GM18505 (cell line): ENCODE measurements at regions not wholly inside any gene's neighbourhood (a gene's known extent, or its start where the extent isn't known, plus 50 kb on each side); places are given as distances from the start of the nearest gene placed in this dataset.
"Not testable (repeated sequence)": the region's sequence is repeated elsewhere in the genome, so short reads cannot be mapped to it uniquely, and the experiment has no call there.

Experiments
- ATAC-seq: cut with Tn5 transposase; IDR thresholded peaks from one replicate; pipeline ENCODE4 v1.9.1; 2021; ENCODE audit not compliant: unreplicated experiment
- POLR2A ChIP-seq: IDR thresholded peaks from 4 replicates; pipeline ENCODE4 v1.6.1; 2011; ENCODE audit warnings: borderline replicate concordance; ENCODE audit not compliant: insufficient read depth, insufficient read length; ENCODE audit errors: extremely low read depth

- no peak for ATAC-seq
- TF ChIP-seq POLR2A, result no peak
Observed at GRCh38 chr20:4472906-4473305, 213.3 kb upstream of the PRNP start.

DNA sequence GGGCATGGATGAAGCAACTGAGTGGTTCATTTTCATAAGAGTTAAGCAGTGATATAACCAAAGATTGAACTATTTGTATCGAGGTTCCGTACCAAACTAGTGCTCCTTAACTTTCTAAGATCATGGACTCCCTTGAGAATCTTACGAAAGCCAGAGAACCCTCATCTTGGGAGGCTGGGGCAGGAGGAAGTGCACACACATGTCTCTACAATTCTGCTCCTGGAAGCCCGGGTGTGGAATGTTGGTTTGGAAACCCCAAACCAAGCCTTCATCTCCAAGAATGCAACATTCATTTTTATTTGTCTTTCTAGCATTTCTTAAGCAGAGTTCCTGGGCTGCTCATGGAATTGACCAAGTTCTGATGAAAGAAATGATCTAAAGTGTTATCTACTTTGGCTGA, 215.0 kb upstream of the PRNP start:
- no peak for TF ChIP-seq POLR2A
- ATAC-seq, result no peak

GRCh38 chr20:4470375-4470774, 215.9 kb upstream of the PRNP start:
- ATAC-seq, result no peak
- no peak for TF ChIP-seq POLR2A

GRCh38 chr20:4469910-4470309, 216.3 kb upstream of the PRNP start:
- no peak for TF ChIP-seq POLR2A
- no peak for ATAC-seq

GRCh38 chr20:4468114-4468513, 218.1 kb upstream of the PRNP start:
- no peak for TF ChIP-seq POLR2A
- ATAC-seq, result no peak

DNA sequence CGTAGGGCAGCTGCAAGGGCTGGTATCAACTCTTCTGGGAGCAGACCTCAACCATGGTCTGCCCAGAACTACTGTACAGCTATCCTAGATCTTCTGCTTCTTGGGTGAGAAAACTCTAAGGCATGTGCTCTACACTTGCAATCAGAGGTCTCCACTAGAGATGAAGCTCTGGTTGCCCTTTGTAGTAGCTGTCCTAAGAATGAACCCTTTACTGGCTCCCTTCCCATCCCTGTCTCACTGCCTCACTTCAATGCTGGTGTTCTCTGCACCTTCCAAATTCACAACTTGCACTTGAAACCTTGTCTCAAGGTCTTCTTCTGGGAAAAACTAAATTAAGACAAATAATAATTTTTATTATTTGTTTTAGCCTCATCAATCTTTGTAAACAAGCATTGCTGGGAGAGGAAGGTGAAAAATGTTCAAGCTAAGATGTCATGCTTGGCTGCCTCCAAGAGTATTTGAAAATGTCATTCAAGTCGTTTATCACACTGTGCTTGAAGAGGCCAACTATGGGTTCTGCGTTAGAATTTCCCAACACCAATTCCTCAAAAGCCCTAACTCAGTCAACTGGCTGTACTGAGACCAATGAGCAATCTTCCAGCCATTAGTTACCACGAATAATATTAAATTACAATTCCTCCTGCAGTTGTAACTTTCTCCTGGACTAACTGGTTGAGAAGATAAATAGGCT, 216.9 kb upstream of the ADRA1D start:
- no peak for ATAC-seq
- TF ChIP-seq POLR2A, result no peak

DNA sequence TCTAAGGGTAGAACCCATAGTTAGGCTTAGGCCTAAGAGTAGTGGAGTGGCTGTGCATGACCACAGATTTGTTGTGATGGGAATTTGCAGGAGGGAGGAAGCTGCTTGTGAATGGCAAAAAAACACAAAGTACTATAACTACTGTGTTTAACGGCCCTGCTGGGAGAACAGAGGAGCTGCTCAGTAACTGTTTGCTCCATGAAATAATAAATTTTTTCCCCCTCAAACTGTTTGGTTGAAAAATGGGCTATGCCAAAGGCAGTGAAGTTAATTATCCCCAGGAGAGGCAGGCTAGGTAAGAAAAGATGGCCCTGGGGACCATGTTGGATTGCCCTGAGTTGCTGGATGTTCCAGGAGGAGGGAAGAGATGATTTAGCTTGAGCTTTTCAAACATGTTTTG, 216.1 kb upstream of the ADRA1D start:
- no peak for ATAC-seq

DNA sequence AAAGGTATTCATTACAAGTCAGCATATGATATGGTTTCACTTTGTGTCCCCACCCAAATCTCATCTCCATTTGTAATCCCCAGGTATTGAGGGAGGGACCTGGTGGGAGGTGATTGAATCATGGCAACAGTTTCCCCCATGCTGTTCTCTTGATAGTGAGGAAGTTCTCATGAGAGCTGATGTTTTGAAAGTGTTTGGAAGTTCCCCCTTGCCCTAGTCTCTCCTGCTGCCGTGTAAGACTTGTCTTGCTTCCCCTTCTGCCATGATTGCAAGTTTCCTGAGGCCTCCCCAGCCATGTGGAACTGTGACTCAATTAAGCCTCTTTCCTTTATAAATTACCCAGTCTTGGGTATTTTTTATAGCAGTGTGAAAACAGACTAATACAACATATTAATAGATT, 213.7 kb upstream of the ADRA1D start:
- ATAC-seq, result not testable (repeated sequence)

More for the DNA sequence above, 216.1 kb upstream of the ADRA1D start:
- no peak for TF ChIP-seq POLR2A

- TF ChIP-seq POLR2A, result no peak
Observed at GRCh38 chr20:4459081-4459480, 210.0 kb upstream of the ADRA1D start.

DNA sequence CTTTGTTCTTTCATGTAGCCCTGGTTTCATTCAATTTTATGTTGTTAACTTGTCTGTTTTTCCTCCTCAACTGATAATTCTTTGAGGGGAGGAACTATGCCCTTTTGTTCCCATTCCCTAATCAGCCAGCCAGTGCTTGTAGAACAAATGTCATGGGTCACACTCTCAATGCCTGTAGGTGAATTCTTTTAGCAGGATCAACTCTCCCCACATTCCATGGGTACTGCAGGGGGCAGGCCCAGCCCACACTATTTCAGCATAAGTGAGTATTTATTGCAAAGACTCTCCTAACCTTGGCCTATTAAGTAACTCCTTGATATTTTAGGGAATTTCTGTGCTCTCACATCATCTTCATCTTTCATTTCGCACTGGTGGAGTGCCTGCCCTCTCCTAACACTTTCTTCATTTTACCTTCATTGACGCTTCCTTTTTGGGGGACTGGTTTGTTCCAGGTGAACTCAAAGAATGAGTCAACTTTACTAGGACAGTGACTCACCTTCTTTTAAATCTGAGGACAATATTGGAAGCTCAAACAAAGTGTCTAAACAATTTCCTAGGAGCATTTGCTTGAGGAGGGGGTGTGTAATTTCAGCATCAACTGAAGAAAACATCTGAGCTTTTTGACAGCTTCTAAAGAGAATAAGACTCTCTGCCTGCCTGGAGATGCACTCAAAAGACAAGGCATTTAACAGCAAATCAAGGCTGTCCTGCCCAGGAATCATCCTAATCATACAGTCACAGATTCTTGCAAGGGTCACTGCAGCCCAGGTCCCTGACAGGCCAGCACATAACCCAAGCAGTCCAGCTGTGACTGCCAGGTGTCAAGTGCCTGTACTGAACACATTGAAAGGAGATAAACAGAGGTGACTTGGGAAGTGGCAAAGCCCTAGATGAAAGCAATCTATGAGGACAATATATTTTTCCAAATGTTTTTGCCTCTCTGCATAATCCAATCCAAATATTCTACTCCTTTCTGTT, 208.8 kb upstream of the ADRA1D start:
- no peak for ATAC-seq
- no peak for TF ChIP-seq POLR2A

More at GRCh38 chr20:4459081-4459480, 210.0 kb upstream of the ADRA1D start:
- no peak for ATAC-seq

- TF ChIP-seq POLR2A, result no peak
Observed at GRCh38 chr20:4455996-4456395, 206.9 kb upstream of the ADRA1D start.

DNA sequence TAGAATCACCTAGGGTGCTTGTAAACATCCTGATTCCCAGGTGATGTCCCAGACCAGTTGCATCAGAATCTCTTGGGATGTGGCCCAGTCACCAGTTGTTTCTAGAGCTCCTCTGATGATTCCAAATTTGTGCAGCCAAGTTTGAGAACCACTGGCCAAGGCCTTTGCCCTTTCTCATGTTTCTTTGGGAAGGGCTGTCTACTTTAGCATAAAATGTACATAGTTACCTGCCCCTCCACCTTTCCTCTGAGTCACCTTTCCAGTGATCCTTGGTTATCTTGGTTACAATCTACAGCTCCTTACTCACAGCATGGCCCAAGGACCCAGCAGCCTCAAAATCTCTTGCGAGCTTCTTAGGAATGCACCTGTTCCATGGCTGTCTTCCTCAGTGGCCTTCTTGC, 206.2 kb upstream of the ADRA1D start:
- no peak for TF ChIP-seq POLR2A
- ATAC-seq, result no peak

More at GRCh38 chr20:4455996-4456395, 206.9 kb upstream of the ADRA1D start:
- ATAC-seq, result no peak

GRCh38 chr20:4454111-4454510, 205.0 kb upstream of the ADRA1D start:
- no peak for TF ChIP-seq POLR2A
- no peak for ATAC-seq

DNA sequence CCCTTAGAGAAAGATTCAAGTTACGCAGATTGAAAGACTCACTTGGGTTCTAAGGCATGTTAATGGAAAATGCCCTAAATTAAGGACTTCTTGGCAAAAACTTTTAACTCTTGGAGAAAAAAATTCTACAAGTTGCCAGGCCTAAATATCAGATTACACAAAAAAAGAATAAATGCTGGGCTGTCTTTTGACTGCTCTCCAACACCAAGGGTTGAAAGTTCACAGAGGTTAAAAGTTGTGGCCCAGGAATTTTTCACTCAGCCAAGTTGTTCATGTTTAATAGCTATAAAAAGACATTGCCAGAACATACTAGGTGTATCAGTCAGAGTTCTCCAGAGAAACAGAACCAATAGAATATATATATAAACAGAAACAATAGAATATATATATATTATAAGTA, 204.3 kb upstream of the ADRA1D start:
- no peak for TF ChIP-seq POLR2A
- ATAC-seq, result no peak

GRCh38 chr20:4451487-4452081, 202.5 kb upstream of the ADRA1D start:
- no peak for TF ChIP-seq POLR2A
- no peak for ATAC-seq
